HG03354 (cell line): ENCODE measurements at regions not wholly inside any gene's neighbourhood (a gene's known extent, or its start where the extent isn't known, plus 50 kb on each side); places are given as distances from the start of the nearest gene placed in this dataset.

Experiments used
- ATAC-seq: cut with Tn5 transposase; IDR thresholded peaks from one replicate; pipeline ENCODE4 v1.9.1; 2021; ENCODE audit warnings: mild to moderate bottlenecking; ENCODE audit not compliant: unreplicated experiment, poor library complexity, severe bottlenecking

DNA sequence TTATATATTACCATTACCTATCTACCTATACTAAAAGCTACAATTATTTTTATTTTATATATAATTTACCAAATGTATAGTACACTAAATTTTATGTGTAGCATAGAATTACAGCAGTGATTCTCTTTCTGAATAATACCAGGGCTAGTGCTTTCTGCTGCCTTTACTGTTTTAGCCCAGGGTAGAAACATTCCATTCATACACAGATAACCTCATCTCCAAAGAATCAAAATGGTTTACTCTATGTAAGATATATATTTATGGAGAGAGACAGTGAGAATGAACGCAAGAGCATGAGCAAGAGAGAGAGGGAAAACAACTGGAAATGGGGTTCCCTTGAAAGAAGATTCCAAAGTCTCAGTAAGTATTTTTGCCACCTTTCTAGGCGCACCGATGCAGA lies 56.3 kb upstream of the ATXN1 start:
- no peak for ATAC-seq

GRCh38 chr6:16816891-16817290 lies 55.6 kb upstream of the ATXN1 start:
- no peak for ATAC-seq

DNA sequence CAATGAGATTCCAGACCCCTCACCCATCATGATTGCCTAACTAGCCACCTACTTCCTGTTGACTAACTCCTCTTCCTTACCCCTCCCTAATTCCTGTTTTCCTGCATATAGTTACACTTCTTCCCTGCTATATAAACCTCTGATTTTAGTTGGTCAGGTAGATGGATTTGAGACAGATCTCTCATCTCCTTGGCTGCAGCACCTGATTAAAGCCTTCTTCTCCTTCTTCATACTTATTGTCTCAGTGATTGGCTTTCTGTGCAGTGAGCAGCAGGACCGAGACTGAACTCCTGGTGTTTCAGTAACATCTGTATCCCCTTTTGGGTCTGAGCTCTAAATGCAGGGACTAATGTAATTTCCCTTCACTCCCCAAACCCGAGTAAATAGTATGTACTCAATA lies 51.7 kb upstream of the ATXN1 start:
- ATAC-seq = no peak

DNA sequence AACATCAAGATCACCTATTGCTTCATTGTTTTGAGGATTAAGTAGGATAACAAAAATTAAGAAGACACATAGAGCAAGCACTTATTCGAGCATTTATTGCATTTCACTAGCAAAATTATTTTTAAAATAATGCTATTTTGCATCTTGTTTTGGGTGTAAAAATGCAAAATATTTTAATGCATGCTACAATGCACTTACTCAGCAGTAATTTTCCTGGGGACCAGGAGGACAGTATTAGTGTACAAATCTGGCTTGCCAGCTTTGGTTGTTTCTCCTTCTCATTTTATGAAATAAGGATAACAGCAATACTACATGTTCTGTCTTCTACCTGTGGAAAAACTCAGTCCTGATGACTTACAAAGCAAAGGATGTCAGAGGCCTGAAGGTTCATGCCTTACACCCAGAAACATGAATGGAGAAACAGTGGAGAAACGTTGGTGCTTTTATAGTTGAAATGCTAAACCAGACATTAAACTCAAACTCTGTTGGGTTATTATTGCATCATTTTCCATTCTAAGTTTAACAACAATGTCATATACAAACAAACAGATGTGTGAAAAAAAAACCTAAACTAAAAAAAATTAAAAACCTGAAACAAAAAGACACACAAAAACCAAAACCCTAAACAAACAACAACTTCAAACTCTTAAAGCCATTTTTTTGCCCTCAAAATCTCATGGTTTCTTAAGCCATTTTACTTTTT lies 50.2 kb upstream of the ATXN1 start:
- no peak for ATAC-seq
